ENCODE measurements at regions not wholly inside any gene's neighbourhood (a gene's known extent, or its start where the extent isn't known, plus 50 kb on each side); places are given as distances from the start of the nearest gene placed in this dataset.

DNA sequence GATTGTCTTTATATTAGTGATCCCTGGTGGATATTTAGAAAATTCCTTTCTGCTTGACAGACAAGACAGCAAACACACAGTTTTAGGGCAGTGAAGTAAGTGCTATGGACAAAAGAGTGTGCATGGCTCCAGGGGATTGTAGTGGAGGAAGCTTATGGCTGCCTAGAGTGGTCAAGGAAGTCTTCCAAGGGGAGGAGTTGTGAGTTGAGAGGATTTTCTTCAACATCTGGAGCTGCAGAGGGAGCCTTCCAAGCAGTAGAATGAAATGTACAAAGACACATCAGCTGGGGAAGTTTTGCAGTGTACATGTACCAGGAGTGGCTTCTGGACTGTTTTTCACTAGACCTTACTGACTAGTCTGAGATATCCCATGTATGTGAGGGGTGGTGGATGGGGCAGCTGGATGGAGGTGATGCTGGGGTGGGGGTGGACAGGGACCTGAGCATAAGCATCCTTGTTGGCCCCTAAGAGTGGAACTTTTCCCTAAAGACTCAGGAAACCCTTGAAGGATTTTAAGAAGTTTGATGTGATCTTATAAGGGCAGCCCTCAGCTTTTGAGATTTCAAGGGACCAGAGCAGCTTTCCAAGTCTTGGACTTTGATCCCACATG is 160.5 kb upstream of the TAPT1 start (continued):
- TF ChIP-seq, protein P1, sequence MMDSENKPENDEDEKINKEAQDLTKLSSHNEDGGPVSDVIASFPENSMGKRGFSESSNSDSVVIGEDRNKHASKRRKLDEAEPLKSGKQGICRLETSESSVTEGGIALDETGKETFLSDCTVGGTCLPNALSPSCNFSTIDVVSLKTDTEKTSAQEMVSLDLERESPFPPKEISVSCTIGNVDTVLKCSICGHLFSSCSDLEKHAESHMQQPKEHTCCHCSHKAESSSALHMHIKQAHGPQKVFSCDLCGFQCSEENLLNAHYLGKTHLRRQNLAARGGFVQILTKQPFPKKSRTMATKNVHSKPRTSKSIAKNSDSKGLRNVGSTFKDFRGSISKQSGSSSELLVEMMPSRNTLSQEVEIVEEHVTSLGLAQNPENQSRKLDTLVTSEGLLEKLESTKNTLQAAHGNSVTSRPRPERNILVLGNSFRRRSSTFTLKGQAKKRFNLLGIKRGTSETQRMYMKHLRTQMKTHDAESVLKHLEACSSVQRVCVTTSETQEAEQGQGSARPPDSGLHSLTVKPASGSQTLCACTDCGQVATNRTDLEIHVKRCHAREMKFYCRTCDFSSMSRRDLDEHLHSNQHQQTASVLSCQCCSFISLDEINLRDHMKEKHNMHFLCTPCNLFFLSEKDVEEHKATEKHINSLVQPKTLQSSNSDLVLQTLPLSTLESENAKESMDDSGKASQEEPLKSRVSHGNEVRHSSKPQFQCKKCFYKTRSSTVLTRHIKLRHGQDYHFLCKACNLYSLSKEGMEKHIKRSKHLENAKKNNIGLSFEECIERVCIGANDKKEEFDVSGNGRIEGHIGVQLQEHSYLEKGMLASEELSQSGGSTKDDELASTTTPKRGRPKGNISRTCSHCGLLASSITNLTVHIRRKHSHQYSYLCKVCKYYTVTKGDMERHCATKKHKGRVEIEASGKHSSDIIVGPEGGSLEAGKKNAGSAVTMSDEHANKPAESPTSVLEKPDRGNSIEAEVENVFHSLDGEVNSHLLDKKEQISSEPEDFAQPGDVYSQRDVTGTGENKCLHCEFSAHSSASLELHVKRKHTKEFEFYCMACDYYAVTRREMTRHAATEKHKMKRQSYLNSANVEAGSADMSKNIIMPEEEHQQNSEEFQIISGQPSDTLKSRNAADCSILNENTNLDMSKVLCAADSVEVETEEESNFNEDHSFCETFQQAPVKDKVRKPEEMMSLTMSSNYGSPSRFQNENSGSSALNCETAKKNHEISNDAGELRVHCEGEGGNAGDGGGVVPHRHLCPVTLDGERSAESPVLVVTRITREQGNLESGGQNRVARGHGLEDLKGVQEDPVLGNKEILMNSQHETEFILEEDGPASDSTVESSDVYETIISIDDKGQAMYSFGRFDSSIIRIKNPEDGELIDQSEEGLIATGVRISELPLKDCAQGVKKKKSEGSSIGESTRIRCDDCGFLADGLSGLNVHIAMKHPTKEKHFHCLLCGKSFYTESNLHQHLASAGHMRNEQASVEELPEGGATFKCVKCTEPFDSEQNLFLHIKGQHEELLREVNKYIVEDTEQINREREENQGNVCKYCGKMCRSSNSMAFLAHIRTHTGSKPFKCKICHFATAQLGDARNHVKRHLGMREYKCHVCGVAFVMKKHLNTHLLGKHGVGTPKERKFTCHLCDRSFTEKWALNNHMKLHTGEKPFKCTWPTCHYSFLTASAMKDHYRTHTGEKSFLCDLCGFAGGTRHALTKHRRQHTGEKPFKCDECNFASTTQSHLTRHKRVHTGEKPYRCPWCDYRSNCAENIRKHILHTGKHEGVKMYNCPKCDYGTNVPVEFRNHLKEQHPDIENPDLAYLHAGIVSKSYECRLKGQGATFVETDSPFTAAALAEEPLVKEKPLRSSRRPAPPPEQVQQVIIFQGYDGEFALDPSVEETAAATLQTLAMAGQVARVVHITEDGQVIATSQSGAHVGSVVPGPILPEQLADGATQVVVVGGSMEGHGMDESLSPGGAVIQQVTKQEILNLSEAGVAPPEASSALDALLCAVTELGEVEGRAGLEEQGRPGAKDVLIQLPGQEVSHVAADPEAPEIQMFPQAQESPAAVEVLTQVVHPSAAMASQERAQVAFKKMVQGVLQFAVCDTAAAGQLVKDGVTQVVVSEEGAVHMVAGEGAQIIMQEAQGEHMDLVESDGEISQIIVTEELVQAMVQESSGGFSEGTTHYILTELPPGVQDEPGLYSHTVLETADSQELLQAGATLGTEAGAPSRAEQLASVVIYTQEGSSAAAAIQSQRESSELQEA (CRISPR knock-in tag; IDR thresholded peaks at IDR 0.05; ENCODE audit: not compliant biosample characterization): no peak
- TF ChIP-seq ZNF33A (CRISPR knock-in tag; IDR thresholded peaks at IDR 0.05; ENCODE audit: borderline replicate concordance): no peak

DNA sequence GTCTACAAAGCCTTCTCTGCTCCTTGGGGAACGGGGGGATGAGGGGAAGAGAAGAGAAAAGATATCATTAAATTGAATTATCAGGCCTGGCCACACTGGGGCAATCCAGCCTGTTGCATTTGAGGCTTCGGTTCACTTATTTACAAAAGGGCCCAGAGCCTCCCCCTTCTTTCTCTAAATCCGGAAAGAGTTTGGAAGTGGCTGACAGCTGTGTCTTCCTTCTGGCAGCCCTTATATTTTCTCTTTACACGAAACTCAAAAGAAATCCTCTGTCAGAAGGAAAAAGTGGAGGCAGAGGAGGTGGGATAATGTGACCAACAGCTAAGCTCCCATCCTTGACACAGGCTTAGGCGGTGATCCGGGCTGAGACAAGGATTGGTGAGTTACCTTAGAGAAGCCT is 158.3 kb upstream of the TAPT1 start:
- no peak overlapping the region for H3K27ac ChIP-seq (ENCODE audit: extremely low read length, insufficient read depth, low read length)
- no peaks in the 10 kb centered on the region for H3K79me2 ChIP-seq (ENCODE audit: insufficient read depth, low read length)
- no peak for FAIRE-seq
- POLR2A ChIA-PET: no interaction called here
- no peaks in the 10 kb centered on the region for H3K36me3 ChIP-seq (replicated peaks in 1 of 2; ENCODE audit: control insufficient read depth in 1 of 2, insufficient read depth in 2 of 2, low read length in 2 of 2)
- in situ Hi-C loops (cut with HindIII; ENCODE audit: extremely low pct_ligation_motif_present, low pct_unique_long_range_greater_than_20kb) (no loop called here), intact Hi-C loops (cut with micrococcal nuclease; ENCODE audit: unreplicated experiment) (no loop called here)
- 26% methylated on average over 6 of the region's 6 CpGs for WGBS (ENCODE audit: low lambda C conversion rate)
- no peak for ATAC-seq
- H2AFZ ChIP-seq (ENCODE audit: low read length): no peak overlapping the region
- CTCF ChIA-PET (ENCODE audit: low intra/inter-chr PET ratio, low total read pairs): no interaction called here
- H3K4me1 ChIP-seq (ENCODE audit: insufficient read depth, low read length): no peaks in the 10 kb centered on the region
- H3K4me2 ChIP-seq (ENCODE audit: low read depth, low read length): no peak overlapping the region
- H4K20me1 ChIP-seq (ENCODE audit: insufficient read depth, low read length): no peaks in the 10 kb centered on the region
- H3K4me3 ChIP-seq (replicated peaks in 1 of 3; ENCODE audit: insufficient read depth in 1 of 3, low read depth in 2 of 3, low read length in 3 of 3): no peak overlapping the region
- no peaks in the 10 kb centered on the region for H3K9me3 ChIP-seq (ENCODE audit: low read length)
- DNase-seq (ENCODE audit: low spot score): no peak
- H3K27me3 ChIP-seq (ENCODE audit: control insufficient read depth in 1 of 2, insufficient read depth in 2 of 2, low read length in 2 of 2): no peaks in the 10 kb centered on the region
- BruUV-seq (replicated peaks): no TSS peak
- no peak overlapping the region for H3K9ac ChIP-seq (ENCODE audit: insufficient read depth, low read depth, low read length)
- TF ChIP-seq ZNF12 (CRISPR knock-in tag; IDR thresholded peaks at IDR 0.05): no peak
- TF ChIP-seq CBFB (CRISPR knock-in tag; IDR thresholded peaks at IDR 0.05): no peak
- TF ChIP-seq CBX2 (IDR thresholded peaks at IDR 0.05; ENCODE audit: low read depth, low read length): no peak
- TF ChIP-seq CBX2 (CRISPR knock-in tag; IDR thresholded peaks at IDR 0.05; ENCODE audit: low read depth): no peak
- no peak for TF ChIP-seq ZNF709 (CRISPR knock-in tag; IDR thresholded peaks at IDR 0.05)
- TF ChIP-seq, protein P2, sequence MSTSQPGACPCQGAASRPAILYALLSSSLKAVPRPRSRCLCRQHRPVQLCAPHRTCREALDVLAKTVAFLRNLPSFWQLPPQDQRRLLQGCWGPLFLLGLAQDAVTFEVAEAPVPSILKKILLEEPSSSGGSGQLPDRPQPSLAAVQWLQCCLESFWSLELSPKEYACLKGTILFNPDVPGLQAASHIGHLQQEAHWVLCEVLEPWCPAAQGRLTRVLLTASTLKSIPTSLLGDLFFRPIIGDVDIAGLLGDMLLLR (CRISPR knock-in tag; IDR thresholded peaks at IDR 0.05): no peak
- no peak for TF ChIP-seq POLR2AphosphoS2 (IDR thresholded peaks at IDR 0.05; ENCODE audit: low read depth, low read length)
- TF ChIP-seq MED1 (CRISPR knock-in tag; IDR thresholded peaks at IDR 0.05): no peak
- no peak for TF ChIP-seq ZFAT (CRISPR knock-in tag; conservative IDR thresholded peaks at IDR 0.05)
- TF ChIP-seq ZNF10 (CRISPR knock-in tag; IDR thresholded peaks at IDR 0.05; ENCODE audit: borderline replicate concordance, low read depth): no peak
- TF ChIP-seq, protein P3, sequence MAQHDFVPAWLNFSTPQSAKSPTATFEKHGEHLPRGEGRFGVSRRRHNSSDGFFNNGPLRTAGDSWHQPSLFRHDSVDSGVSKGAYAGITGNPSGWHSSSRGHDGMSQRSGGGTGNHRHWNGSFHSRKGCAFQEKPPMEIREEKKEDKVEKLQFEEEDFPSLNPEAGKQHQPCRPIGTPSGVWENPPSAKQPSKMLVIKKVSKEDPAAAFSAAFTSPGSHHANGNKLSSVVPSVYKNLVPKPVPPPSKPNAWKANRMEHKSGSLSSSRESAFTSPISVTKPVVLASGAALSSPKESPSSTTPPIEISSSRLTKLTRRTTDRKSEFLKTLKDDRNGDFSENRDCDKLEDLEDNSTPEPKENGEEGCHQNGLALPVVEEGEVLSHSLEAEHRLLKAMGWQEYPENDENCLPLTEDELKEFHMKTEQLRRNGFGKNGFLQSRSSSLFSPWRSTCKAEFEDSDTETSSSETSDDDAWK (CRISPR knock-in tag; IDR thresholded peaks at IDR 0.05): no peak
- TF ChIP-seq ZNF432 (CRISPR knock-in tag; IDR thresholded peaks at IDR 0.05; ENCODE audit: borderline replicate concordance): no peak
- TF ChIP-seq ZFP62 (CRISPR knock-in tag; IDR thresholded peaks at IDR 0.05): no peak

Data from HepG2 (cell line).